Endothelial cell of umbilical vein (primary cell): ENCODE measurements at regions not wholly inside any gene's neighbourhood (a gene's known extent, or its start where the extent isn't known, plus 50 kb on each side); places are given as distances from the start of the nearest gene placed in this dataset.

ENCODE experiments used
- BruUV-seq: library from RNA; stranded (reverse); fragments of 400-500 nt; replicated peaks from 2 replicates; lab custom pipeline; 2021; lab: Mats Ljungman, UMichigan
- CTCF ChIA-PET: fragments of 300-600, 350-600 bp; sonication (Branson Sonifier 250); formaldehyde crosslinking; loops from one replicate; lab custom pipeline; 2021; ENCODE audit warnings: antibody characterized with exemption, inconsistent platforms; lab: Charles Lee
- POLR2A ChIA-PET: fragments of 300-600, 350-600 bp; sonication (Branson Sonifier 250); formaldehyde crosslinking; loops from one replicate; lab custom pipeline; 2021; ENCODE audit warnings: antibody characterized with exemption, inconsistent platforms; lab: Charles Lee
- DNase-seq: peaks from one replicate; pipeline ENCODE4 v3.0.0-alpha.2; 2011; ENCODE audit warnings: low read depth, low spot score
- FAIRE-seq: peaks from 2 replicates; lab custom pipeline; 2011; peaks lifted over from hg19 to GRCh38; lab: Jason Lieb, UNC
- H2AFZ ChIP-seq: 2 replicates; pipeline ENCODE4 v1.6.0; 2012; ENCODE audit warnings: low read depth, low read length, control low read depth, inconsistent platforms
- H3K27ac ChIP-seq: 2 replicates; pipeline ENCODE4 v1.5.1; 2011; ENCODE audit warnings: low read depth, mild to moderate bottlenecking, control low read depth, low read length, moderate library complexity; ENCODE audit not compliant: insufficient read depth
- H3K27me3 ChIP-seq, 2 experiments: 2 replicates each; pipeline versions ENCODE4 v1.6.0 to v1.6.1; 2011; ENCODE audit warnings: low read length in 2 of 2, mixed read lengths in 1 of 2; ENCODE audit not compliant: control insufficient read depth in 2 of 2, insufficient read depth in 2 of 2
- H3K36me3 ChIP-seq, 2 experiments: 2 replicates in 1 of 2; 3 replicates in 1 of 2; pipeline ENCODE4 v1.5.1; 2011; ENCODE audit warnings: low read length in 2 of 2, mild to moderate bottlenecking in 1 of 2, moderate library complexity in 1 of 2; ENCODE audit not compliant: control insufficient read depth in 2 of 2, insufficient read depth in 2 of 2; ENCODE audit errors: extremely low read depth in 1 of 2
- H3K4me1 ChIP-seq: 3 replicates; pipeline ENCODE4 v1.5.1; 2011; ENCODE audit warnings: mild to moderate bottlenecking, low read length; ENCODE audit not compliant: control insufficient read depth, insufficient read depth; ENCODE audit errors: extremely low read depth
- H3K4me2 ChIP-seq: 2 replicates; pipeline ENCODE4 v1.6.1; 2011; ENCODE audit warnings: low read length, control low read depth, mixed read lengths; ENCODE audit not compliant: insufficient read depth
- H3K4me3 ChIP-seq, 3 experiments: fragments of 200-600 bp in 1 of 3; sonication (generic), shearing (Covaris generic) in 1 of 3; replicated peaks in 1 of 3; 2 replicates each; pipeline ENCODE4 v1.5.1; 2011 to 2016; ENCODE audit warnings: control low read depth in 3 of 3, low read length in 3 of 3, mild to moderate bottlenecking in 2 of 3, inconsistent platforms in 1 of 3, low read depth in 1 of 3, moderate library complexity in 1 of 3; ENCODE audit not compliant: insufficient read depth in 1 of 3
- H3K79me2 ChIP-seq: 2 replicates; pipeline ENCODE4 v1.6.0; 2012; ENCODE audit warnings: low read length, inconsistent platforms; ENCODE audit not compliant: control insufficient read depth, insufficient read depth
- H3K9ac ChIP-seq: replicated peaks from 2 replicates; pipeline ENCODE3; 2011; ENCODE audit warnings: low read length, control low read depth; ENCODE audit not compliant: insufficient read depth; ENCODE audit errors: extremely low read depth
- H3K9me1 ChIP-seq: replicated peaks from 3 replicates; pipeline ENCODE4 v1.6.0; 2011; ENCODE audit warnings: mild to moderate bottlenecking, low read length; ENCODE audit not compliant: control insufficient read depth, insufficient read depth; ENCODE audit errors: extremely low read depth
- H3K9me3 ChIP-seq: replicated peaks from 2 replicates; pipeline ENCODE4 v1.5.1; 2012; ENCODE audit warnings: low read length, inconsistent platforms; ENCODE audit not compliant: control insufficient read depth, insufficient read depth
- H4K20me1 ChIP-seq: replicated peaks from 2 replicates; pipeline ENCODE3; 2011; ENCODE audit warnings: mild to moderate bottlenecking, low read length; ENCODE audit not compliant: control insufficient read depth, insufficient read depth; ENCODE audit errors: extremely low read depth
- JUN ChIP-seq: IDR thresholded peaks from 2 replicates; pipeline ENCODE4 v1.6.1; 2011; ENCODE audit warnings: borderline replicate concordance, low read depth; ENCODE audit not compliant: insufficient read length, insufficient read depth
- POLR2A ChIP-seq: IDR thresholded peaks from 2 replicates; pipeline ENCODE4 v1.6.1; 2012; ENCODE audit warnings: low read depth, mild to moderate bottlenecking, control low read depth, low read length
- POLR2AphosphoS5 ChIP-seq: IDR thresholded peaks from 2 replicates; pipeline ENCODE4 v1.6.1; 2012; ENCODE audit warnings: low read depth, mild to moderate bottlenecking, control low read depth, low read length, moderate library complexity; ENCODE audit not compliant: insufficient read depth
- dilution Hi-C: fragments of 300-500 bp; cut with MboI; formaldehyde crosslinking; loops from one replicate; pipeline ENCODE4 v1.15.0; 2019; ENCODE audit warnings: low sequenced_read_pairs; ENCODE audit not compliant: extremely low pct_ligation_motif_present
- intact Hi-C: fragments of 100-400 bp; cut with micrococcal nuclease; formaldehyde crosslinking; loops from one replicate; pipeline ENCODE4 v1.10.0; 2022
- TF ChIP-seq, protein P1 (sequence below): IDR thresholded peaks from 2 replicates; pipeline ENCODE4 v1.6.1; 2011; ENCODE audit not compliant: insufficient read depth, insufficient read length

DNA sequence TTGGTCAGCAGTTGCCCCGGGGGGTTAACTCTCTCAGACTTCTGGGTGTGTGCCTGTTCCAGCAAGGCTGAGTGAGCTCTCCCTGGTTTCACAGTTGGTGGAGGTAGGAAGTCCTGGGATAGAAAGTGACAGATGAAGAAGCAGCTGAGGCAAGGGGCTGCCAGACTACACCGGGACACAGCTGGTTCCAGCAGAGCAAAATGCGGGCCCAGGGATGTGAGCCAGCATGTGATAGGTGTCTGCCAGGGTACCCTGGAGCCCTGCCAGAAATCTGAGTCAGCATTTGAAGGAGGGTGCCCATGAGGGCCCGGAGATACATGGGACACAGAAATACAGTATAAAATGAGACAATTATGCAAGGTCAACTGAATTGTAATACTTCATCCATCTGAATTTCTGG, 79.3 kb upstream of the LGALSL start:
- dilution Hi-C loops: no loop called here
- Histone ChIP-seq H3K4me1 (no peaks in the 10 kb centered on the region), H2AFZ (no peak overlapping the region), H3K27me3 (peaks cover 0 to 8% of the 10 kb centered on the region in 2 experiments), H3K4me2 (no peak overlapping the region), H3K9ac (no peak overlapping the region), H3K79me2 (no peaks in the 10 kb centered on the region), H3K27ac (no peak overlapping the region), H3K9me1 (no peaks in the 10 kb centered on the region), H3K9me3 (no peaks in the 10 kb centered on the region), H3K4me3 (no peak overlapping the region), H4K20me1 (no peaks in the 10 kb centered on the region), H3K36me3 (no peaks in the 10 kb centered on the region)
- no TSS peak for BruUV-seq
- CTCF ChIA-PET: interaction anchor here (1.4 kb wide), 1 partner anchor 113 kb away, joined by 3 read pairs; no protein-coding TSS in a partner anchor
- intact Hi-C loops: no loop called here
- POLR2A ChIA-PET: no interaction called here
- no peak for DNase-seq
- TF ChIP-seq POLR2AphosphoS5: no peak
- TF ChIP-seq, protein P1, sequence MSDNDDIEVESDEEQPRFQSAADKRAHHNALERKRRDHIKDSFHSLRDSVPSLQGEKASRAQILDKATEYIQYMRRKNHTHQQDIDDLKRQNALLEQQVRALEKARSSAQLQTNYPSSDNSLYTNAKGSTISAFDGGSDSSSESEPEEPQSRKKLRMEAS: no peak
- TF ChIP-seq JUN: no peak
- no peak for TF ChIP-seq POLR2A
- no peak for FAIRE-seq

DNA sequence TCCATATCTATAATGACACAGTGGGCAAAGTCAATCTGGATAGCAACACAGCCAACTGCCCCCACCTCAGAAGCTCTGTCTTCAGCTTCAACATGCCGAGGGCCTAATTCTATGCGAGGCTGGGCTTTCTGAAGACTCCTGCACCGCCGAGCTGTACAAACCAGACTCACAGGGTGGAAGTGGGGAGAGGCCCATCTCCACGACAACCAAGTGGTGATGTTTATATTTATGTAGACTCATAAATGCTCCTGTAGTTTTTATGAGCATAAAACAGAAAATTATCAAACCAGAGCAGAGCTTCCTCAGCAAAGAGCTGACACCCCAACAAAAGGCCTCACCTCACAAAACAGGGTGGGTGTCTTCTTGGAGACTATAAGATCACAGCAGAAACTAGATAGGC, 77.0 kb upstream of the LGALSL start:
- intact Hi-C loops: no loop called here
- Histone ChIP-seq H3K27ac (no peak overlapping the region), H3K9ac (no peak overlapping the region), H3K4me2 (no peak overlapping the region), H4K20me1 (no peaks in the 10 kb centered on the region), H3K9me3 (no peaks in the 10 kb centered on the region), H3K9me1 (no peaks in the 10 kb centered on the region), H2AFZ (no peak overlapping the region), H3K4me3 (no peak overlapping the region), H3K27me3 (peaks cover 0 to 6% of the 10 kb centered on the region in 2 experiments), H3K79me2 (no peaks in the 10 kb centered on the region), H3K36me3 (no peaks in the 10 kb centered on the region), H3K4me1 (no peaks in the 10 kb centered on the region)
- dilution Hi-C loops: no loop called here
- TF ChIP-seq, protein P1: no peak
- FAIRE-seq (no peak), DNase-seq (no peak)
- BruUV-seq: no TSS peak
- ChIA-PET CTCF (no interaction called here), POLR2A (no interaction called here)
